Stimulated activated naive CD8-positive, alpha-beta T cell treated with anti-CD3 and anti-CD28 coated beads, Interleukin-15, amount 100 ng/mL, for 72 hours (primary cell): ENCODE measurements at regions not wholly inside any gene's neighbourhood (a gene's known extent, or its start where the extent isn't known, plus 50 kb on each side); places are given as distances from the start of the nearest gene placed in this dataset.

Experiments
- ATAC-seq: fragments of 150-1000 bp; cut with Tn5 transposase; 2 replicates; pipeline ENCODE4 v1.10.0; 2021; ENCODE audit warnings: mild to moderate bottlenecking, moderate library complexity
- DNase-seq, 2 donors: peaks; one replicate each; pipeline ENCODE4 v3.0.0; 2021 to 2022
- H3K27ac Mint-ChIP-seq, 2 donors: one replicate each; pipeline ENCODE4 v1.8.0; 2022; ENCODE audit warnings: mild to moderate bottlenecking in 2 of 2, mixed read lengths in 2 of 2, moderate library complexity in 2 of 2
- H3K27me3 Mint-ChIP-seq: one replicate; pipeline ENCODE4 v1.8.0; 2022; ENCODE audit warnings: mixed read lengths
- H3K4me1 Mint-ChIP-seq: one replicate; pipeline ENCODE4 v1.8.0; 2022; ENCODE audit warnings: mild to moderate bottlenecking, mixed read lengths
- H3K4me3 Mint-ChIP-seq, 2 donors: one replicate each; pipeline ENCODE4 v1.8.0; 2022; ENCODE audit warnings: mild to moderate bottlenecking in 2 of 2, mixed read lengths in 2 of 2, moderate library complexity in 1 of 2
- H3K9me3 Mint-ChIP-seq, 2 donors: one replicate each; pipeline ENCODE4 v1.8.0; 2022; ENCODE audit warnings: mixed read lengths in 2 of 2

DNA sequence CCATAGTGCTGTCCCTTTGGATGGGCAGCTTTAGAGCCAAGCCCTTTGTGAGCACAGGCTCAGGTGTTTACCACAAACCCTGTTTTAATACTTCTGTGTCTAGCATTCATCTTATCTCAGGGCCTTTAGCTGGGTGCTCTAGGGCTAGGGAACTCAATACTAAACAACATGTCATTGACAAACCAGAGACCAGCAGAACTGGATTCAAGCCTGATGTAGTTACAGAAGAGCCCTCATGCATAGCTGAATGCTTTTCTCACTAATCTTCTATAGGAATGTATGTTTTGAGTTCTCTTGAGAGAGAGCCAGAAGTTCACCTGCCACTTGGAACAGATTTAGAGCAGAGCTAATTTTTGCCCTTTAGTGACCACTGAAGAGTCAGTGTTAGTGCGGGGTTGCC is 142.6 kb downstream of the DCK start:
- Mint-ChIP-seq H3K4me3 (no peak overlapping the region), H3K4me1 (peaks cover under 1% of the 10 kb centered on the region), H3K9me3 (peaks cover 0 to 7% of the 10 kb centered on the region in 2 donors), H3K27me3 (no peaks in the 10 kb centered on the region), H3K27ac (no peak overlapping the region)
- ATAC-seq (no peak), DNase-seq (no peak)

DNA sequence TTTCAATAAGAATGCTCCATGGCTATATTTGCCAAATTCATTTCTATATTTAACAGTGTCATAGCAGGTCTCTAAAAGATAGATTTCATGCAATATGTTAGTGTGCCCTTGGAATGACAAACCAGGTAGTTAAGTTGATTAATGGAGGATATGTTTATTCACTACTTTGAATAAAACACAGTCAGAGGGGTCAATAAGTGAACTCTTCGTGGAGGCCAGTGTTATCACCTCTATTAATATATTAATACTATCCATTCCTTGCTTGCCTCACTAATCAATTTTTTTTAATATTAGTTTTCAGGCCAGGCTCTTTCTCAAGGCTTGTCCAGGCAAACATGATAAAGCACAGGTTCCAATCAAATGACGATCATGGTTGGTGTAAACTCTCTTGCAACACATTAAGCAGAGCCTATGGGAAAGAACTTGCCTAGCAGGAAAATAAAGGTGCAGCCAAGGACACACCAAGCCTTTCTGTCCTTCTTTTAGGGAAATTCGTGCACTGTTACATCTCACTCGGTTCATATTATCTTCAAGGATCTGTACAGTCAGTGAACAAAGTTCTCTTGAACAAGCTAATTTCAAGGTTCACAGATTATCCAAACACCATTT is 144.7 kb downstream of the DCK start:
- DNase-seq (no peak), ATAC-seq (no peak)
- Mint-ChIP-seq H3K4me3 (no peak overlapping the region), H3K27ac (no peak overlapping the region), H3K4me1 (peaks cover 7% of the 10 kb centered on the region), H3K9me3 (peaks cover 0 to 7% of the 10 kb centered on the region in 2 donors), H3K27me3 (no peaks in the 10 kb centered on the region)

DNA sequence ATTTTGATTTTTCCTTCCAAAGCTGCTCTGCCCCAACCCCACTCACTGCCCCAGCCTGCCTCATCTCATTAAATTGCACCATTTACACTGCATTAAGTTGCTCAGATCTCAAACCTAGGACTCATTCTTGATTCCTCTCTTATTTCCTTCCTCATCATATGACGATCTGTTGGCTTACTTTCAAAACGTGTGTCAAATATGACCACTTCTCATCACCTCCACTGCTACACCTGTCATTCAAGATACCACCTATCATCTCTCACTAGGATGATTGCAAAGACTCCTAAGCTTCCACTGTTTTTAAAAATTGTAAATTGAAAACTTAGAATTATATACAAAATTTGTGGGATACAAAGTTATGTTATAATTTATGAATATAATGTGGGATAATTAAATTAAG is 147.1 kb downstream of the DCK start:
- Mint-ChIP-seq H3K4me3 (no peak overlapping the region), H3K4me1 (peaks cover 7% of the 10 kb centered on the region), H3K9me3 (peaks cover 0 to 7% of the 10 kb centered on the region in 2 donors), H3K27ac (no peak overlapping the region), H3K27me3 (no peaks in the 10 kb centered on the region)
- no peak for DNase-seq
- ATAC-seq, result no peak

DNA sequence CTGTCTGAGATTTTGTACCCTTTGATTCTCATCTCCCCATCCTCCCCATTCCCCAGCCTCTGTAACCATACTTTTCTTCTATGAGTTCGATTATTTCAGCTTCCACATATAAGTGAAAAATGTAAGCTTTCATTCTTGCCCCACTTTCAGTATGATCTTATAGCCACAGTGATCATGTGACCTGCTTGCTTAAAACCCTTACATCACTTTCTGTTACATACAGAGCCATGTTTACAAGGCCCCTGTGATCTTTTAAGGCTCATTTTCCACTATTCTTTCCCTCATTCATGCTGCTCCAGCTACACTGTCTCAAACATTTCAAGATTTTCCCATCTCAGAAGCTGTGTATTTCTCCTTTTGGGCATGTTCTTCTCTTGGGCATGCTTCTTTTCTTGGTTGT is 147.7 kb downstream of the DCK start:
- H3K9me3 Mint-ChIP-seq, result peaks cover 0 to 7% of the 10 kb centered on the region in 2 donors
- H3K4me1 Mint-ChIP-seq, result peaks cover 7% of the 10 kb centered on the region
- H3K27ac Mint-ChIP-seq, result peak overlapping the region in 1 of 2 donors; percentile 1
- H3K4me3 Mint-ChIP-seq, result no peak overlapping the region
- DNase-seq (no peak), ATAC-seq (peak; percentile 40)
- no peaks in the 10 kb centered on the region for H3K27me3 Mint-ChIP-seq

DNA sequence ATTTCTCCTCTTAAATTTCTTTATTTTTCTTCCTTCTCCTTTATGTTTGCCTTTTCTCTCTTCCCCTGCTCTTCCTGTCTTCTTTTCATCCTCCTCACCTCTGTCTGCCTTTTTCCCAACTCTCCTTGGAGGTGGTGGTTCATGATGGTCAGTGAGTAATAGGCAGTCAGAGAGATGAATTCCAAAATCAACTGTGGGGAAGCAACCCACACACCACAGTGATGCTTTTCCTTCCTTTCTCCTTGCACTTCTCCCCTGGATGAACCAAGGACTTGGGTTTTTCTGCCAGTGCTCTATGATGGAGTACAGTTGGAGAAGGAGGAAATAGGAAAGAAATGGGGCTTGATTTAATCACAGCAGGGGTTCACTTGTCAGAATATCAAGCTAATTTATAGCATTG is 153.8 kb downstream of the DCK start:
- H3K27me3 Mint-ChIP-seq, result no peaks in the 10 kb centered on the region
- ATAC-seq (no peak), DNase-seq (no peak)
- H3K27ac Mint-ChIP-seq, result no peak overlapping the region
- H3K9me3 Mint-ChIP-seq, result peaks cover 0 to 7% of the 10 kb centered on the region in 2 donors
- no peaks in the 10 kb centered on the region for H3K4me1 Mint-ChIP-seq
- no peak overlapping the region for H3K4me3 Mint-ChIP-seq

DNA sequence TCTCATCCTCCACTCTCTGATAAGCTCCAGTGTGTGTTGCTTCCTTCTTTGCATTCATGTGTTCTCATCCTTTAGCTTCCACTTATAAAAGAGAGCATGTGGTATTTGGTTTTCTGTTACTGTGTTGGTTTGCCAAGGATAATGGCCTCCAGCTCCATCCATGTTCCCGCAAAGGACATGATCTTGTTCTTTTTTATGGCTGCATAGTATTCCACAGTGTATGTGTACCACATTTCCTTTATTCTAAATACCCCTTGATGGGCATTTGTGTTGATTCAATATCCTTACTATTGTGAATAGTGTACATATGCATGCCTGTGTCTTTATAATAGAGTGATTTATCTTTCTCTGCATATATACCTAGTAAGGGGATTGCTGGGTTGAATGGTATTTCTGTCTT is 155.1 kb downstream of the DCK start:
- no peaks in the 10 kb centered on the region for H3K27me3 Mint-ChIP-seq
- DNase-seq (no peak), ATAC-seq (no peak)
- H3K4me3 Mint-ChIP-seq, result no peak overlapping the region
- H3K27ac Mint-ChIP-seq, result no peak overlapping the region
- no peaks in the 10 kb centered on the region for H3K4me1 Mint-ChIP-seq
- H3K9me3 Mint-ChIP-seq, result peaks cover 0 to 7% of the 10 kb centered on the region in 2 donors

DNA sequence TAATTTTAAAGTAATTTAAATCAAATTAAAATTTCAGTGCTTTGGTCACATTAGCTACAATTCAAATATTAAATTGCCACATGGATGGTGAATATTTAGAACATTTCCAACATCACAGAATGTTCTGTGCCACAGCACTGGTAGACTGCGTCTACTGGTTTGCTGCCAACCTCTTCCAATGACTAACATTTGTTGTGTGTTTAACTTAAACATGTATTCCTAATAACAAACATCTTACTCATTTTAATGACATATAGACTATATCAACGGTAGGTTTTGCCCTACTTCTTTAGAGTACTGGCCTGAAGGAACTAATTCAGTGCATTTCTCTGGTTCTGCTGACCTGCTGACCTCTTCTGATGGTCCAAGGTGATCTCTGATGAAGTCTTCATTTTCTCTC is 157.6 kb downstream of the DCK start:
- no peak overlapping the region for H3K4me3 Mint-ChIP-seq
- DNase-seq (no peak), ATAC-seq (no peak)
- H3K27me3 Mint-ChIP-seq, result no peaks in the 10 kb centered on the region
- H3K27ac Mint-ChIP-seq, result no peak overlapping the region
- H3K4me1 Mint-ChIP-seq, result no peaks in the 10 kb centered on the region
- peaks cover 0 to 7% of the 10 kb centered on the region in 2 donors for H3K9me3 Mint-ChIP-seq

DNA sequence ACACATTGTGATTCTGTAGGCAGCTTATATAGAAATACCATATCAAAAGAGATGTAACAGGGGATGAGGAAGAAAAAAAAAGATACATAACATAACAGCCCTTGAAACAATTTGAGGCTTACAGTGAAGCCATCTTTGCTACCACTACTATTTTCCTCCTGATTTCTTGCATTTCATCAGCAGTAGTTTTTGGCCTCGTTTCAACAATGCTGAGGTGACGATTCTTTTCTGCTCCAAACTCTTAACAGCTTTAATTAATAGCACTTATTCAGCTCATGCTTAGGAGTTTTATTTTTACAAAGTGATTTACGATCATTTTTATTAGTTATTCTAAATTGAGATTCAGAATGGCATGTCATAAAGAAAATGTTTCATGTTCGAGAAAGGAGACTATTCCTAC is 163.2 kb downstream of the DCK start:
- DNase-seq (no peak), ATAC-seq (no peak)
- Mint-ChIP-seq H3K27me3 (peaks cover 6% of the 10 kb centered on the region), H3K9me3 (no peaks in the 10 kb centered on the region), H3K4me3 (no peak overlapping the region), H3K27ac (no peak overlapping the region), H3K4me1 (no peaks in the 10 kb centered on the region)

DNA sequence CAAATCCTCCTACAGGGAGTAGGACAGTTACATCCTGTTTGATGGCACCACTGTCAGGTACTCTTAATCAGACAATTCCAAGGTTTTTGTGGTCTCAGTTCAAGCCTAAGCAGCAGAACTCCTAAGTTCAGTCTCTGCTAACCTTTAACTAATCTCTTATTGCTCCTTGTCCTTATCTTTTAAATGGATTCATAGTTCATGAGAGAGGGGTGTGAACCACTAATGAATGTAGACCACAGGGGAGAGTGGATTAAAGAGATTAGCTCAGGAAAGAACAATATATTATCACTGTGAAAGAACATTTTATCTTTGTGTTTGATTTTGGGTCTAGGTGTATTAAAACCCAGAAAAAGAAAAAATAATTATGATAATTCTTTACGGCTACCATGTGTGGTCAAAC is 168.9 kb downstream of the DCK start:
- DNase-seq (no peak), ATAC-seq (no peak)
- H3K27ac Mint-ChIP-seq, result no peak overlapping the region
- no peak overlapping the region for H3K4me3 Mint-ChIP-seq
- no peaks in the 10 kb centered on the region for H3K4me1 Mint-ChIP-seq
- H3K27me3 Mint-ChIP-seq, result peaks cover 17% of the 10 kb centered on the region
- no peaks in the 10 kb centered on the region for H3K9me3 Mint-ChIP-seq

DNA sequence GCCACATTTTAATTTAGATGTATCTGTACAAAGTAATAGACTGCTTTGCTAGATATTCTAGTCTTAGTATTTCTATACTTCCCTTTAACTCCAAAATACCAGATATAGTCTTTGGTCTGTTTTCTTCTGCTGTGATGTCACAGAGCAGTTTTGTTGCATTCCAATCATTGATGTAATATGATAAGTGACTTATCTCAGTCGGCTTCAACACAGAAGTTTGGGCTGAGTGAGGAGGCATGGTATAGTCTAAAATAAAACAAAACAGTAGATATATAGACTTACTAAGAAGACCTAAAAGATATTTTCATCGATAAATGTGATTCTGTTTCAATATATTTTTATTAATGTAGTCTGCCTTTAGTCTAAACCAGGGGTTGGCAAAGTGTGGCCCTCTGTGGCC is 169.9 kb downstream of the DCK start:
- DNase-seq (no peak), ATAC-seq (no peak)
- H3K4me1 Mint-ChIP-seq, result no peaks in the 10 kb centered on the region
- H3K27me3 Mint-ChIP-seq, result peaks cover 11% of the 10 kb centered on the region
- no peaks in the 10 kb centered on the region for H3K9me3 Mint-ChIP-seq
- H3K4me3 Mint-ChIP-seq, result no peak overlapping the region
- H3K27ac Mint-ChIP-seq, result no peak overlapping the region

DNA sequence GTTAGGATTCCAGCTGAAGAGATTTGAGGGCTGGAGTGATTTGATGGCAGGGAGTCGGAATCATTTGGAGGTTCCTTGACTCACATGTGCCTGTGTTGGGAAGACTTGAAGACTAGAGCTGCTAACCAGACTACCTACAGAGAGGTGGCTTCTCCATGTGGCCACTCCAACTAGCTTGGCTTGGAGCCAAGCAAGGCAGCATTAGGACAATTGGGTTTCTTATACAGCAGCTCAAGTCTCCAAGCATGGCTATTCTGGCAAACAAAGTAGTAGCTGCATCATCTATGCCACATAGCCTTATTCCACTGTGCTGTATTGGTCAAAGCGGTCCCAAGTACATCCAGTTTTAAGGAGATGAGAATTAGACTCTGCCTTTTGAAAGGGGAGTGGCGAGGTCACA is 171.7 kb upstream of the SLC4A4 start:
- H3K9me3 Mint-ChIP-seq, result no peaks in the 10 kb centered on the region
- no peak overlapping the region for H3K4me3 Mint-ChIP-seq
- no peak for ATAC-seq
- no peak overlapping the region for H3K27ac Mint-ChIP-seq
- H3K27me3 Mint-ChIP-seq, result peaks cover 11% of the 10 kb centered on the region
- DNase-seq, result no peak
- no peaks in the 10 kb centered on the region for H3K4me1 Mint-ChIP-seq

DNA sequence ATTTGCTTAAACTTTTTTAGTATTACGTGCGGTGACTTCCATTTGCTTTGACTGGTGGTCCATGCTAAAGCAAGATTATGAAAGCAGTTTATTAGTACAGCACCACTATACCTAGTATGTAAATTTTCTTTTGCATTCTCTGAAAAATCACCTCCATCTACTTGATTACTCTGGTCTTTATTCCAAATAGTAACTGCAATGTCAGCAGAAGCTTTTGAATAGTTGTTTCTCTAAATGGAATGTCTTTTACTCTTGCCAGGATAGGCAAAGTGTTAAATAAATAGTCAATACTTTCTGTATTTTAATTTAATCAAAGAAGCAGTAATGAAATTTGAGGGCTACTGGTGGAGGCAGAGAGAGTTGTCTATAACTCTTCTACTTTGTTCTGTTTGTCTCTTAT is 167.2 kb upstream of the SLC4A4 start:
- ATAC-seq (no peak), DNase-seq (no peak)
- no peak overlapping the region for H3K27ac Mint-ChIP-seq
- no peaks in the 10 kb centered on the region for H3K9me3 Mint-ChIP-seq
- no peaks in the 10 kb centered on the region for H3K4me1 Mint-ChIP-seq
- H3K4me3 Mint-ChIP-seq, result no peak overlapping the region
- H3K27me3 Mint-ChIP-seq, result no peaks in the 10 kb centered on the region

DNA sequence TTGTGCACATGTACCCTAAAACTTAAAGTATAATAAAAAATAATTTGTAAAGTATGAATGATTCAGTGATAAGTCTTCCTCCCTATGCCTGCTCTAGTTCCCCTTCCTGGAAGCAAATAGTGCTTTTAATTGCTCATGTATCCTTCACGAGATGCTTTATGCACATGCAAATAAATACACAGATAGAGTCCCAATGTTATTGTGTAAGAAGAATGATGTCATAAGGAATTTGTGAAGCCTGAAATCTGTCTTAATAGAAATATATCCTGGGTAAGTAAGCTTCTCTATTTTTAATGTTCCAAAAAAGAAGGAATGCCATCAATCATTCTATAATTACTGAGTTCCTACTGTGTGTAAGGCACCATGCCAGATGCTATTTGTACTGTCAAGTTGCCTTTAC is 157.5 kb upstream of the SLC4A4 start:
- Mint-ChIP-seq H3K27me3 (peaks cover 22% of the 10 kb centered on the region), H3K4me3 (no peak overlapping the region), H3K4me1 (peaks cover 5% of the 10 kb centered on the region), H3K9me3 (no peaks in the 10 kb centered on the region), H3K27ac (no peak overlapping the region)
- no peak for DNase-seq
- no peak for ATAC-seq

DNA sequence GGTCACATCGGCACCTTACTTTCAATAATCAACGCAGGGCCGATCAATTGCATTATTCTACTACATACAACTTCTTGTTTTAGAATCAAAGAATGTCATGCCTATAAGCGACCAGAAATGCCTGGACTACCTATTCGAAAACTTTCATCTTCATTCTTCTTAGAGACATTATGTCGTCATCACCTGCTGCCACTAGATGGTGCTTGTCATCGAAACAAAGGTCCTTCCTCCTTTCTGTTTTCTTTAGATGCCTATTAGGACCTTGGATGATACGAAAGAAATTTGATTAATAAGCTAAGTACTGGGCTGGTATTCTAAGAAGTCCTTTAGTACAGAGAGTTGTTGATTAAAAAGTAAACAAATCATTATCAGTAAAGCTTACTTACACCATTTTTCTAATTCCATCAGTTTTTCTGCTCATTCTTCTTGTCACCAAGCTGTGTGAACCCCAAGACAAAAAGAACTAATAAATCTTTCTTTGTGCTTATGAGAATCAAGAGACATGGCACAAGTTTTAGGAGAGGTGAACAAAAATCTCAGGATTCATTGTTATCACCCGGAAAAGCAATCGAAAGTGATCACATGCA is 154.5 kb upstream of the SLC4A4 start:
- DNase-seq (peak; percentile 10 to 29), ATAC-seq (peak; percentile 29)
- H3K27me3 Mint-ChIP-seq, result peaks cover 50% of the 10 kb centered on the region
- H3K4me3 Mint-ChIP-seq, result no peak overlapping the region
- peaks cover 24% of the 10 kb centered on the region for H3K4me1 Mint-ChIP-seq
- H3K27ac Mint-ChIP-seq, result no peak overlapping the region
- H3K9me3 Mint-ChIP-seq, result no peaks in the 10 kb centered on the region

DNA sequence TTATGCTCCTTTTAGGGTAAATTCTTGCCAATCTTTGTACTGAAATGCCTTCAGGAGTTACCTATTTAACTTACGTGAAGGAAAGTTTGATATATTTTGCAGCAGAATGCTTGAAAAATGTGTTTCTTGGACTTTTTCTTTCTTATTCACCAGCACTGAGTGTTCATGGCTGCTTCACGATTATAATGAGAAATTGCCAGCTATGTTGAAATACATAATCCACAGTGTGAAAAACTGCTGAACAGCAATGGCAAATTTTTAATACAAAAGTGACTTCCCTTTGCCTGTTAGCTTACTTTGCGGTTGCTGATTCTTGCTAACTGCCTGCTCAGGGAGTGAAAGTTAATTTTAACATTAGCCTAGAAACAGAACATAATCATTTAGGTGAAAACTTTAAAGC is 153.8 kb upstream of the SLC4A4 start:
- Mint-ChIP-seq H3K4me3 (no peak overlapping the region), H3K27ac (no peak overlapping the region), H3K4me1 (peaks cover 24% of the 10 kb centered on the region), H3K9me3 (no peaks in the 10 kb centered on the region), H3K27me3 (peaks cover 58% of the 10 kb centered on the region)
- no peak for ATAC-seq
- DNase-seq, result no peak

DNA sequence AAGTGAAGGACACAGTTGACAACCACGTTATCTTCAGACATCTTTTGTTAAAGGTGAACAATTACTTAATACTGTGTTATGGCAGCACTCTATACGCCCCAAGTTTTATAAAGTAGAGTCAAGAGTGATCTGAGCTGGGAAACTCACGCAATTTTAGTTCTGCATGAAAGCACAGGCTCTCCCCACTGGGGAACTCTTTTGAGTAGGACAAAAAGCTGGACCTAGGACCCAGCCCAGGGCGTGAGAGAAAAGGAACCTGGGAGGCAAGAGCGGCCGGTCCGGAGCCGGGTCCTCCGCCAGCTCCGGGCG is 152.6 kb upstream of the SLC4A4 start:
- H3K4me3 Mint-ChIP-seq, result peak overlapping the region; percentile 73 to 88
- peak overlapping the region in 1 of 2 donors; percentile 49 for H3K27ac Mint-ChIP-seq
- ATAC-seq (no peak), DNase-seq (no peak)
- H3K9me3 Mint-ChIP-seq, result no peaks in the 10 kb centered on the region
- H3K4me1 Mint-ChIP-seq, result peaks cover 24% of the 10 kb centered on the region
- H3K27me3 Mint-ChIP-seq, result peaks cover 69% of the 10 kb centered on the region
